HG03521 (cell line): ENCODE measurements at regions not wholly inside any gene's neighbourhood (a gene's known extent, or its start where the extent isn't known, plus 50 kb on each side); places are given as distances from the start of the nearest gene placed in this dataset.
"Not testable (repeated sequence)": the region's sequence is repeated elsewhere in the genome, so short reads cannot be mapped to it uniquely, and the experiment has no call there.

Experiments used
- ATAC-seq: cut with Tn5 transposase; IDR thresholded peaks from one replicate; pipeline ENCODE4 v1.9.1; 2021; ENCODE audit warnings: mild to moderate bottlenecking, moderate library complexity; ENCODE audit not compliant: unreplicated experiment

- ATAC-seq, result no peak
Observed at GRCh38 chrX:106220177-106220576, 52.1 kb downstream of the PWWP3B start.

- no peak for ATAC-seq
Observed at GRCh38 chrX:106243376-106243775, 75.3 kb downstream of the PWWP3B start.

DNA sequence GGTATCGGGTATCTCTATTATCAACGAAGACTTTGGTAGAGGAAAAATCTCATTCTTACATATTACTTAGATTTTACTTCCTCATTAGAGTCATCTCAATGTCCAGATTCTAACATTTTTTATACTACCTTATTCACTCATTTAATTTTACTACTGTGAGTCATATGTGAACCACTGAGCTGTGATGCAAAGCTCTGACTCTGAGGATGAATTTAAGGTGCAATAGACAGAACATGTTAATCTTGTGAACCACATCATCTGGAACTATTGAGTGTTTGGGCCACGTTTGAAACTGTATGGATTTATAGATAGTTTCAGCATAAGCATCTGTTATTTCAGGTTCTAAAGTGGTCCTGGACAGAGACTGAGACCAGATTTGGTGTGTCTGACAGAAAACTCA lies 78.4 kb downstream of the PWWP3B start:
- no peak for ATAC-seq

GRCh38 chrX:106247162-106247561 lies 79.1 kb downstream of the PWWP3B start:
- no peak for ATAC-seq

DNA sequence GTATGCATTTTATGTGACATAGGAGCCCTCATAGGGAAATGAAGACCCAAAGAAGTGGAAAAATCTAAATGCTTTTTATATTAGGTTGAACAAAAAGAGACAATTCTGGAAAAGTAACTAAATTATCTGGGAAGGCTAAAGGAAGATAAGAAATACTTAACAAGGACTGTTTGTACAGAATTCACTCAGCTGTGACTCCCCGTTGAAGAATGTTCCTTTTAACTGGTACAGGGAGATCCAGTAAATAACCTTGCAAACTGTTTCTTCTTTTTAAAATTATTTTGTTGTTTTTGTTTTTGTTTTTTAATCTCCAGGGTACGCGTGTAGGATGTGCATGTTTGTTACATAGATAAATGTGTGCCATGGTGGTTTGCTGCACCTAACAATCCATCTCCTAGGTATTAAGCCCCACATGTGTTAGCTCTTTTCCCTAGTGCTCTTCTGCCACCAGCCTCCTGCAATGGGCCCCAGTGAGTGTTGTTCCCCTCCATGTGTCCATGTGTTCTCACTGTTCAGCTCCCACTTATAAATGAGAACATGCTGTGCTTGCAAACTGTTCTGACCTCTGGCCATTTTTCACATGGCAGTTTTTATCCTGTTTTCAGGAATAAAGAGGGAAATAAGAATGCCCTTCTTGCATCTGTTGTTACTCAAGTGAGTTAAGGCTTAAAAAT lies 81.7 kb downstream of the PWWP3B start:
- no peak for ATAC-seq

DNA sequence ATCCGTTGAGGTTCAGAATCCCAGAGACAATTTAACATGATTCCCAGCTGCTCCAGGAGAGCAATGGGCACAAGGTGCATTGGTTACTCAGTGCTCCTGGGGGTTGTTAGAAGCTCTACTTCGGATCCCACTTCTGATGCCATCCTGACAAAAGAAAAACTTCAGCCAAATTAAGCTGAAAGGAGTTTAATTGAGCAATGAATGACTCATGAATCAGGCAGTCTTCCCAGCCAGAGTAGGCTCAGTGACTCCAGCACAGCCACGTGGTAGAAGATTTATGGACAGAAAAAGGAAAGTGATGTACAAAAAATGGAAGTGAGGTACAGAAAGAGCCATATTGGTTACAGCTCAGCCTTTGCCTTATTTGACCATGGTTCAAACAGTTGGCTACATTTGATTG lies 95.7 kb downstream of the PWWP3B start:
- ATAC-seq, result no peak

GRCh38 chrX:106273947-106274587 lies 106.0 kb downstream of the PWWP3B start:
- not testable (repeated sequence) for ATAC-seq

GRCh38 chrX:106275172-106275571 lies 107.1 kb downstream of the PWWP3B start:
- not testable (repeated sequence) for ATAC-seq

GRCh38 chrX:106278951-106279350 lies 110.8 kb downstream of the PWWP3B start:
- ATAC-seq, result no peak

DNA sequence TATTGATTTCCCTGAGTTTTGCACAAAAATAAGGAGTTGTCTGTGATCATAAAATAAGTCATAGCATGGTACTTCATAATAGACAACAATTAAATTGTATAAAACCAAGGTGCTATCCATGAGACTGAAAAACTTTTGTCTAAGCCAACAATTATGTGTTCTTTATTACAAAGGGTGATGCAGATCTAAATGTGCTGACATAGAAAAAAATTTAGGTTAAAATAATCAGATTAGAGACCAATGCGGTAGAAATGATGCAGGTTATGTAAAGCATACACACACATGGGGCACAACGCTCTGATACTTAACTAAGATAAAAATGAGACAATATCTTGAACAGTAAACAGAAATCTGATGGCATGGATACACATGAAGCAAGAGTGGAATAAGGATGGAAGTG lies 113.3 kb downstream of the PWWP3B start:
- ATAC-seq, result no peak

GRCh38 chrX:106283841-106284240 lies 115.7 kb downstream of the PWWP3B start:
- no peak for ATAC-seq

DNA sequence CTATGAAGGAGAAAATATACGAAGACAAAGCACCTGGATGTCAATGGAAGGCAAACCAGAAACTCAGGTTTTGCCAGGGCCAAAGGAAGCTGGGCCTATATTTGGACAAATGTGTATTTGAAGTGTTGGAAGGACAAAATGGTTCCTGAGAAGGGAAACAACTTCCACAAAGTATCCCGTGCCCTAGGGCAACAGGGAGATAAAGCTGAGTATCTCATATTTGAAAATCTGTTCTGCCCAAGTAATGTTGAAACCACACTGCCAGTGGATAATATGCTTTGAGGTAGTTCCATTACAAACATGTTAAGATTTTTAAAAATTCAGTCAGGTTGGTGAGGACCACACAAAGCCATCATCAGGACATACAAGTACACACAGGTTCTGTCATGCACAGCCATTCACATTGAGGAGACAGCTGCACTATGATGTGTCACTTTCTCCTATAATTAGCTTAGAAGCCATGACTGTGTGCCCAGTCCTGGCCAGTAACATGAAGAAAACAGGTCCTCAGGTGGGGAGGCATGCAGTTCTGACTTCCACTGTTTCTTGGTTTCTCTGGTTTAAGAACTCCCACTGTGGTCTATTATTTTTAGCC lies 116.4 kb downstream of the PWWP3B start:
- ATAC-seq, result no peak

DNA sequence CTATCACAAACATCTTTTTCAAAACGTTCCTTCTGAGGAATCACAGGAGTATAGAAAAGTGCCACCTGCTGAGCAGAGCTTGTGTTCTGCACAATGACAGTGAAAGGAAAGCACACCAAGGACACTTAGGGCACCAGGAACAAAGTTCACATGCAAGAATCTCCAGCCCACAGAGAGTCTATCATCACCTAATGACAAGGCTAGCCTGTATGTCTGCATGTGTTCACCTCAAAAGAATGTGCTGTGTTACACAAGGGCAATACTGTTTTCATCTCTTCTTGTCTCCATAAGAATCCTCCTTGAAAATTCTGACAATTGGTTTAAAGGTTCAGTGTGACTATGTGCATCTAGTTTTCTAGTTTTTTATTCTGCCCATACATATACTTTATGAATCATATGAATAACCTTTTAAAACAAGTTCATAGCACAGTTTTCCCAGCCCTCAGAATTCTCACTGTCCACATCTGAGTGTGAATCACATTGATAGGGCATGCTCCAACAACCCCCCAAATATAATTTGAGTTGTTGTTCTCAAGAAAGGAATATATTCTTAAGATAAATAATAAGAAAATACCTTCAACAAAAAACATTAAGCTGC lies 118.0 kb downstream of the PWWP3B start:
- ATAC-seq, result no peak

DNA sequence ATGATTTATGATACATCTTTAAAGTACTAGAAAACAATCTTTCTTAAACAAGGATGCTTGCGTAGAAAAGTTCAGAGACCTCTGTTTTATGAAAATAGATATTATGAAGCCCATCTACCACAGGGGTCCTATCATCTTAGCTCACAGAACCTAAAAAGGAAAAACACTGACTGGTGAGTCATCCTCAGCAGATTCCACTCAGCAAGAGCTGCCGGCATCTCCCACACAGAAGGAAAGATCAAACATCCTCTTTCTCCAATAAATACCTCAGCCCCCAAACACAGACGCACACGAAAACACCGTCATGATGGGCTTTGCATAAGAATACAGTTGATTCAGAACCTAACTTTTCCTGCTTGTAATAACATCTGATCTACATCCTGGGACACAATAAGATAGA lies 122.7 kb downstream of the PWWP3B start:
- ATAC-seq, result not testable (repeated sequence)

- ATAC-seq, result not testable (repeated sequence)
Observed at GRCh38 chrX:106291779-106292390, 123.8 kb downstream of the PWWP3B start.

DNA sequence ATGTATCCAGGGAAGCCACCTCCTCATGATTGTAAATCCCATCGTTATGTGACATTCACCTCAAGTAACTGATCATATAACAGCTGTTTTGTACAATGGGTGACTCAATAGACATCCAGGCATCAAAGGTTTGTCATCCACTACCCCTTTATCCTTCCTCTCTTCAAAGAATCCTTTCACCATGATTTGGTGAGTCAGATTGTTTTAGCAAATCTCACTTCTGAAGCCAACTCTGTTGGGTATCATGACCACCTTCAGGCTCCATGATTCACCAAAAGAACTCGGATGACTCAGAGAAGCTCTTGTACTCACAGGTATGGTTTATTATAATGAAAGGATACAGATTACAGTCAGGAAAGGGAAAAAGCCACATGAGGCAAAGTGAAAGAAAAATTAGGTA lies 132.1 kb downstream of the PWWP3B start:
- ATAC-seq, result no peak

DNA sequence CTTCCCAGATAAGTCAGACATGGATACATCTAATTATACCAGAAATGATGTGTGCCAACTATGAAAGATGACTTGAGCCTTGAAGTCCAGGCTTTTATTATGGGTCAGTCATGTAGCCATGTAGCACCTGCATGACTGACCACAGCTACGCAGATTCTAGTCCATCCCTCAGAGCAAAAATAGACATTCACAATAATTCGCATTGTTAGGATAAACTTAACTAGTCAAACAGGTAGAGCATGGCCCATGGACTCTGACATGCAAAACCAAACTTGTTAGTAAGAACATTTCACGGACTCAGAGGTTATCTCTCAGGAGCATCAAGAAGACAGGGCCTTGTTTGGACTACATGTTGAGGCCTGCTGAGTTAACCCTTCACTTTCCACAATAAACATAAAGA lies 132.6 kb downstream of the PWWP3B start:
- no peak for ATAC-seq

DNA sequence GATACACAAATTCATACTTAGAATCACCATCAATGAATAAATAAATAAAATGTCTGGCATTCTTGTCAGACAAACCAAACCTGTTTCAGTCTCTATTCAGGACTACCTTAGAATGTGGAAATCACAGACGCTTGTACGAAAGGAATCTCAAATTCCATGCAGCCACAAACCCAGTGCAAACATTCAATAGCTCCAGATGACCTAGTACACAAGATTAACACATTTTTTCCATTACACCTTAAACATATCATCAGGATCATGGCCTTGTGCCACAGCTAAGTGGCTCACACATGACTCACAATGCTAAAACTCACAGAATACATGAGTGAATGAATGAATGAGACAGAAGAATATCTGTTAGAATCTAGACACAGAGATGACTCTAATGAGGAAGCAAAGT lies 134.2 kb downstream of the PWWP3B start:
- ATAC-seq, result no peak

GRCh38 chrX:106306391-106306947 lies 138.4 kb downstream of the PWWP3B start:
- ATAC-seq, result no peak

GRCh38 chrX:106323357-106323756 lies 155.3 kb downstream of the PWWP3B start:
- ATAC-seq, result no peak

GRCh38 chrX:106331606-106332005 lies 163.5 kb downstream of the PWWP3B start:
- no peak for ATAC-seq
